Epithelial cell of proximal tubule (primary cell): ENCODE measurements at regions not wholly inside any gene's neighbourhood (a gene's known extent, or its start where the extent isn't known, plus 50 kb on each side); places are given as distances from the start of the nearest gene placed in this dataset.
"Not testable (repeated sequence)": the region's sequence is repeated elsewhere in the genome, so short reads cannot be mapped to it uniquely, and the experiment has no call there.

Source experiments
- DNase-seq: peaks from one replicate; pipeline ENCODE4 v3.0.0-alpha.2; 2011; ENCODE audit warnings: low read depth
- H3K4me3 ChIP-seq: 2 replicates; pipeline ENCODE4 v1.5.1; 2011; ENCODE audit warnings: low read depth, mild to moderate bottlenecking, low read length
- CTCF ChIP-seq: conservative IDR thresholded peaks from 2 replicates; pipeline ENCODE4 v1.5.1; 2012; ENCODE audit warnings: low read depth, mild to moderate bottlenecking, low read length

- DNase-seq = no peak
- TF ChIP-seq CTCF = no peak
- no peak overlapping the region for H3K4me3 ChIP-seq
Observed at GRCh38 chr7:16960337-16960965, 78.7 kb upstream of the AGR3 start.

GRCh38 chr7:16961641-16962040 is 79.9 kb upstream of the AGR3 start:
- no peak overlapping the region for H3K4me3 ChIP-seq
- TF ChIP-seq CTCF = no peak
- no peak for DNase-seq

- no peak for DNase-seq
- TF ChIP-seq CTCF = no peak
- no peak overlapping the region for H3K4me3 ChIP-seq
Observed at GRCh38 chr7:16963044-16963443, 81.3 kb upstream of the AGR3 start.

- not testable (repeated sequence) for H3K4me3 ChIP-seq, DNase-seq
Observed at GRCh38 chr7:16965697-16966096, 83.9 kb upstream of the AGR3 start.

GRCh38 chr7:16967300-16967811 is 85.6 kb upstream of the AGR3 start:
- no peak overlapping the region for H3K4me3 ChIP-seq
- no peak for DNase-seq
- no peak for TF ChIP-seq CTCF

- TF ChIP-seq CTCF = no peak
- DNase-seq = no peak
Observed at GRCh38 chr7:16970732-16971482, 89.1 kb upstream of the AGR3 start.

GRCh38 chr7:16975712-16976111 is 93.9 kb upstream of the AGR3 start:
- TF ChIP-seq CTCF = no peak
- H3K4me3 ChIP-seq = no peak overlapping the region
- DNase-seq = no peak

More at GRCh38 chr7:16970732-16971482, 89.1 kb upstream of the AGR3 start:
- H3K4me3 ChIP-seq = no peak overlapping the region
